GM18505 (cell line): ENCODE measurements at regions not wholly inside any gene's neighbourhood (a gene's known extent, or its start where the extent isn't known, plus 50 kb on each side); places are given as distances from the start of the nearest gene placed in this dataset.
A peak's percentile ranks its signal among the peaks of the same experiment; 100 is the strongest.

Experiments used
- ATAC-seq: cut with Tn5 transposase; IDR thresholded peaks from one replicate; pipeline ENCODE4 v1.9.1; 2021; ENCODE audit not compliant: unreplicated experiment
- POLR2A ChIP-seq: IDR thresholded peaks from 4 replicates; pipeline ENCODE4 v1.6.1; 2011; ENCODE audit warnings: borderline replicate concordance; ENCODE audit not compliant: insufficient read depth, insufficient read length; ENCODE audit errors: extremely low read depth

DNA sequence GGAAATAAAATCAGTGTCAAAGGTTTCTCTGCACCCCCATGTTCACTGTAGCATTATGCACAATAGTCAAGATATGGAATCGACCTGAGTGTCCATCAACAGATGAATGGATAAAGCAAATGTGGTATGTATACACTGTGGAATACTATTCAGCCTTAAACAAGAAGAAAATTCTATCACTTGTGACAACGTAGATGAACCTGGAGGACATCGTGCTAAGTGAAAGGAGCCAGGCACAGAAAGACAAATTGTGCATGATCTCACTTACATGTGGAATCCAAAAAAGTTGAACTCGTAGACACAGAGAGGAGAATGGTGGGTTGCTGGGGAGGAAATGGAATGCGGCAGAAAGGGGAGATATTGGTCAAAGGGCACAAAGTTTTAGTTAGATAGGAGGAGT is 136.3 kb upstream of the ESR1 start:
- no peak for ATAC-seq
- no peak for TF ChIP-seq POLR2A

DNA sequence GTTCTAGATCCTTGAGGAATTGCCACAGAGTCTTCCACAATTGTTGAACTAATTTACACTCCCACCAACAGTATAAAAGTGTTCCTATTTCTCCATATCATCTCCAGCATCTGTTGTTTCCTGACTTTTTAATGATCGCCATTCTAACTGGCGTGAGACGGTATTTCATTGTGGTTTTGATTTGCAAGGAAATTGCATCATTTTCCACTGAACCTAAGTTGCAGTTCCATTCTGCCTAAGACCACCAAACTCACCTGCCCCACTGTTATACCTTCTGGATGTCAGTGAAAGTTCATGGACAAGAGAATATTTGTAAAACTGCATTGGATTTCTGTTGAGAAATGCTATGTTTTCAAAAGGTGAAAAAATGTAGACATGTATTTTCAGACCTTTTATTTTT is 132.9 kb upstream of the ESR1 start:
- ATAC-seq = no peak
- TF ChIP-seq POLR2A = no peak

DNA sequence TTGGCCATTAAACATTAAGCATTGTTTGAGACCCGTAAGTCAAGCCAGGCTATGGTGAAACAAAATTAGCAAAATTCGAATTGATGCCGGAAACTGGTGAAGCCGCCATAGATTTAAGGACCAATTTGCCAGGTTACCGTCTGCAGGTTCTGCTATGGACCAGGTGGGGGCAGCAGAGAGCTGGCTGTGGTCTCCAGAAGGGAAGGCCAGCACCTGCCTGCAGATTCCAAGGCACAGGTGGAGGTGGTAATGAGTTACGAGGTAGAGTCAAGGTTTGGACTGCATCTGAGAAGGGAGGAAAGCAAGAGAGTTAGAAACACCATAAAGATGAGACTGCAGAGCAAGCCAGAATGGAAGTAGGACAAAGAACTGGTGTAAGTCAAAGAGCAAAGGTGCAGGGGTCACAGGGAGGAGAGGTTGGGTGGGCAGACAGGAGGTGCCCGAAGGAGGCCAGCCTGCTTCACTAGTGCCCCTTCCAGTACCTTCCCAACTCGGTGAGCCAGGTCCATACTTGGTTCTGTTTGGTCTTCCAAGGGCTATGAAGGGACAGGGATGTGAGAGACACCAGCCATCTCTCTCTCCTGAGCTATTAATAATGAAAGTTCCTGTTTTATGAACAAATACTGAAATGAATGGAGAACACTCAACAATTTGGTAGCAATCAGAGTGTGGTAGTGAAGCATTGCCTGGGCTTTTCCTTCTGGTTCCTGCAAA is 131.6 kb upstream of the ESR1 start:
- no peak for TF ChIP-seq POLR2A
- peak; percentile 87 for ATAC-seq

DNA sequence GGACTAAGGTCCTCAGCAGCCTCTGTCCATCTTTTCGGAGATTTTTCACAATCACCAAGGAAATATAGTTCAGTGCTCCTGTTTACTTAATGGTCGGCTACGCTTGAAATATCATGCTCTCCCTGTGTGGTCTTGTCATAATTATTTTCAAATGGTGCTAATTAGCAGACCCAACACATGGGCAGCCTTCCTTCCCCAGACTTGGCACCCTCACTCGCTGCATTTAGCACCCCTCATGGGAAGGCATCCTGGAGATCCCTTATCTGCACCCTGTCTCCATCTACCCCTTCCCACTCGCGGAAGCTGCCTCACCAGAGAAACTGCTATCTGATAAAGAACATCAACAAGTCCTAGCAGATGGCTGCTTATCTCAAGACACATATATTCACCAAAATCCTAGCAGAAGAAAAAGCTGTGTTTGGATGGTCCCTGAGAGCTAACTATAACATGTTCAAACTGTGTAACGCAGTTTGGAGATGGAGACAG is 131.0 kb upstream of the ESR1 start:
- ATAC-seq = no peak
- no peak for TF ChIP-seq POLR2A

DNA sequence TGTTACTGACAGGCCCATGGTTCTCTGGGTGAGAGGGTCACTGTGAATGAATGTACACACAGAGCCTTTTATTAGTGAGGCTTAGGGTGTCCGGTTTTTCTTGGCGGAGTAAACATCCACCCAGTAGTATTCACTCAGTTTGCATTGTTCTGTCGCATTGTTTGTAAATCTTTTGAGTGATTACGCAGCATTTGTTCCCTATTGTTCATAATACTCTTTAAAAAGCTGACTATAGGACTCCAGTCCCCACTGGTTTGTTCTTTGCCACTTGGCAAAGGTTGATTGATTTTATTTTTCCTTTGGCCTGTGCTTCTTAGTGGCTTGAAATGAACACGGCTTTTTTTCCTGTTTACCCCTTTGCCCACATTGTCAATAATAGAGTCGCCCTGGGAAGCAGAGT is 130.1 kb upstream of the ESR1 start:
- no peak for TF ChIP-seq POLR2A
- no peak for ATAC-seq

- TF ChIP-seq POLR2A = no peak
These were observed 128.4 kb upstream of the ESR1 start for GRCh38 chr6:151679081-151679480.

DNA sequence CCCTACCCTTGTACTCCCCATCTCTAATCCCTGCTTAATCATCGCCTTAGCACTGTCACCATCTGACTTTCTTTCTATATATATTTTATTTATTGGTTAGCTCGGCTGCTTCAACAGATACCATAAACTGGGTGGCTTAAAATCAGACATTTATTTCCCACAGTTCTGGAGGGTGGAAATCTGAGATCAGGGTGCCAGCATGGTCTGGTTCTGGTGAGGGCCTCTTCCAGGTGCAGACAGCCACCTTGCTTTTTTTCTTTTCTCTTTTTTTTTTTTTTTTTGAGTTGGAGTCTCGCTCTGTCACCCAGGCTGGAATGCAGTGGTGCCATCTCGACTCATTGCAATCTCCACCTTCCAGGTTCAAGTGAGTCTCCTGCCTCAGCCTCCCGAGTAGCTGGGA is 127.5 kb upstream of the ESR1 start:
- ATAC-seq = no peak
- TF ChIP-seq POLR2A = no peak

More at GRCh38 chr6:151679081-151679480, 128.4 kb upstream of the ESR1 start:
- no peak for ATAC-seq

DNA sequence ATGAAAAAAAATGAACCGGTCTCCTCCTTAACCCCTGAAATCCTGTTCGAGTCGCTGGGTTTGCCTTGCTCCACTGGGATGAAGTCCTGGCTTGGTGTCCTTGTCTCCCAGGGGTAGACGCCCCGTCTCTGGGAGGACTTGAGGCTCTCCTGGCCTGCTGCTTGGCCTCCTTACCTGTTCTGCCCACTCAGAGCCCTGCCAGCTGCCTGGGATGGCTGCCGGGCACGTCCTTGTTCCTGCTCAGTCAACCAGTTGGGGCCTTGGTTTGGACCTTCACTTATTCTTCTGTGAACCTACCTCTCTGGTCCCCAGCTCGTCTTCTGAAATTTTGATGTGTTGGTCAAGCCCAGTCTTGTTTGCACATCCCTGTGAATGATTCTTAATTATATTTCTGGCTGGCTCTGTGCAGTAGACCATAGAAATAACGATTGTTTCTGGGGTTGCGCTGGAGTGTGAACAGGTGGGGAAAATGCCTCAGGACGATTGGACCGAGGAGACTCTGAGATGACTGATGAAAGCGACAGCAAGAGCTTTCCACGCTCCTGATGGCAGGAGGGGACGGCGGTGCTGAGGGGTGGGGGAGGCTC is 126.5 kb upstream of the ESR1 start:
- no peak for TF ChIP-seq POLR2A
- no peak for ATAC-seq

- ATAC-seq = no peak
- no peak for TF ChIP-seq POLR2A
These were observed 125.9 kb upstream of the ESR1 start for GRCh38 chr6:151681433-151682059.

DNA sequence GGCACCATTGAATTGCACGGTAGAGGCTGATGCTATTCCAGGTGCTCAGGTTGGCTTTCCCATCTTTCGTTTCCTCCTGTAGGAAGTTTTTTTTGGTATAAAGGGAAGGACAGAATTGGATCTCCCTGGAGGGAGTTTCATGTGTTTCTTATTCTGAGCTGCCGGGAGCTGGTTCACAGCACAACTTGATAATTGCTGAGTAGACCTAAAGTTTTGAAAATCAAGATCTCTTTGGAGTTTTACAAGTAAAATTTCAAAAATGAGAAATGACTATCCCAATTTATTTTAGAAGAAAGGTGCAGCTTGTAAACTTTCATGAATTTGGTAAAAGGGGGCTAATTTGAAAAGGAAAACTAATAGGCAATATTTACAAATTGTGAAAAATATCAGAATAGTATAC is 125.2 kb upstream of the ESR1 start:
- no peak for TF ChIP-seq POLR2A

DNA sequence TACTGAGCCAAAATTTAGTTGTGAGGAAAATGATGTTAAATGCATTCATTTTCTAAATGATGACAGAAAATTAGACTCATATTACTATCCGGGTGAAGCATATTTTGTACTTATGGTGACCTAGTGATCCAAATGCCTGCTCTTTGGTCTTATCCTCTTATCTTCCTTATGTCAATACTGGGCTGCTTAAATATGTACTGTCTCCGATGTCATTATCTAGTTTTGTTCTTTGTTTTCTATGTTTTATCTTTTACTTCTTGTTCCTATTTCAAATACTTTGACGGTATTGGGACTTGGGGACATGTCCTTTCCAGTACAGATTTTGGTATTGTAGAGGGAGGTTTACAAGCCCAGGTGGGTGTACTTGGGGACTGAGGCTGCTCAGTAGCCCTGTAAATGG is 124.6 kb upstream of the ESR1 start:
- TF ChIP-seq POLR2A = no peak
- no peak for ATAC-seq

More for the DNA sequence above, 125.2 kb upstream of the ESR1 start:
- ATAC-seq = no peak

GRCh38 chr6:151683381-151683780 is 124.1 kb upstream of the ESR1 start:
- TF ChIP-seq POLR2A = no peak
- no peak for ATAC-seq

DNA sequence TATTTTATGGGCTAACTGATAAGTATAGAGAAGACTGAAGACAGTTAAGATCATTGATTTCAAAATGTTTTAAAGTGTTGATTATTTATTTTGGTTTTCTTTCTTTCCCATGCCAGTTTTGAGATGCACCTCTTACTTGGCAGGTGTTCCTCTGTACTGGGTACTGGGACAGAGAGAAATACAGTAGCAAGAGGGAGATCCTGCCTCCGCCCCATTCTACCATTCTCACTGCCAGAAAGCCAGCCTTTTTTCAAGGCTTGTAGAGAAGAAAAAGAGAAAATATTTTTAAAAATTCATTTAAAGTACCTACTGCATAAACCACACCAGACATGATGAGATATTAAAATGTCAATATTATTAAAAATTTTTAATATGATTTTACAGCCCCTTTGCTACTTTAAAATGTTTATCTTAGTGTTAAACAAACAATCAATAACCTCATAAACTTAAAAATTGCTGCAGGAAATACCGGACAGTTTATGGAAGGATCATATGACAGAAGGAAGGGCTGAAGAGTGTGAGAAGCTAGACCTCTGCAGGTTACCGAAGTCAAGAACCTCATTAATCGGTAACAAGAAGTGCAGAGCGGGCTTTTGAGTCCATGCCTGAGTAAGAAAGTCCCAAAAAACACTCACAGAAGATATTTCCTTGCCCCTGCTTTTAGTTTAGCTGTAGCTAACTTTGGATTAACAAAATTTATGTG is 117.8 kb upstream of the ESR1 start:
- ATAC-seq = no peak
- no peak for TF ChIP-seq POLR2A
